SK-MEL-5 (cell line): ENCODE measurements at regions not wholly inside any gene's neighbourhood (a gene's known extent, or its start where the extent isn't known, plus 50 kb on each side); places are given as distances from the start of the nearest gene placed in this dataset.

Experiments
- DNase-seq: peaks from one replicate; pipeline ENCODE4 v3.0.0-alpha.2; 2016; ENCODE audit warnings: low read depth, low spot score
- in situ Hi-C: cut with HindIII; loops from 2 replicates; pipeline ENCODE4 v1.10.0; 2016; ENCODE audit warnings: low sequenced_read_pairs, high pct_unique_total_duplicates, low pct_unique_long_range_greater_than_20kb

DNA sequence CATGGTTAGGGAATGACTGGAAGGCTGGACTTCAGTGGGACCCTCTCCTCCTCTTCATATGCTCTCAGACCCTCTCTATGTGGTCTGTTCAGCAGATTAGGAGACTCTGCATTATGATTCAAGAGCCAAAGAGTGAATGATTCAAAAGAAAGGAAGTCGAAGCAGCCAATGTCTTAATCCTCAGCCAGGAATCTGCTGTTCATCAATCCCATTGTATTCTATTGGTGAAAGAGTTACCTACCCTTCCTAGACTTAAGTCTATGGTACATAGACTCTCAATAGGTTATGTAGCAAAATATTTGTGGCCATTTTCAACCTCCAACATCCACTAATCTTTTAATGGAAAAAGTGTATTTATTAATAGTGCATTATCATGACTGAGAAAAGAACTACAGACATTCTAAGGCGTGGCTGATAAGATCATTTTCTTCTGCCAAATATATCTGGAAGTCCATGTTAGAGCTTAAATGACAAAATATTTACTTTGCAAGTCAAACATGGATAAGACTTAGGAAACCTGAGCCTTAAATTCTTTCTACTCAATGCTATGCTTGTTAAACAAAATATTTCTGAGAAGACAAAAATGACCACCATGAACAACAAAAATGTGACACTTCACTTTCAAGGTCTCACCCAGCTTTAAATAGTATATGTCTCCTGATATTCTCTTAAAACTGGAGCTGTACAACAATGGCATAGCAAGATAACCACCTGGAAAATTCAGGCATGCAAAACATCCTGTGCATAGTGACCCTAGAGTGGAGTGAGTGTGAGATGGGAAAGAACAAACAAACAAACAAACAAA, 1100.6 kb downstream of the GALC start:
- in situ Hi-C loops, result no loop called here

DNA sequence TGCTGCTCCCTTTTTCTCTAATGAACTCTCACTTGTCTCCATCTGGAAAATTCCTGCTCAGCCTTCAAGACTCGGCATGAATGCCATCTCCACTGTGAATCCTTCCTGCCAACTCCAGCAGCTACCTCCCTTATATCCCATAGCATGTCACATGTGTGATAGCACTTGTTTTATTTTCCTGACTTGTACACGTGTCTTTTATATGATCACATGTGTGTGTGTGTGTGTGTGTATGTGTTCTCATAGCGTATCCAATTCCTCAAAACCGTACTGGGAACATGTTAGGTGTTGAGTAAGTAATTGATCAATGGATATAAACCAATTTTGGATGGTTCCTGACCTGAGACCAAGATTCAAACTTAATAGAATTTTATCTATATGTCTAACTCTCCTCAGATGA, 1107.7 kb downstream of the GALC start:
- in situ Hi-C loops, result no loop called here
- DNase-seq, result no peak

More for the DNA sequence above, 1100.6 kb downstream of the GALC start:
- no peak for DNase-seq

DNA sequence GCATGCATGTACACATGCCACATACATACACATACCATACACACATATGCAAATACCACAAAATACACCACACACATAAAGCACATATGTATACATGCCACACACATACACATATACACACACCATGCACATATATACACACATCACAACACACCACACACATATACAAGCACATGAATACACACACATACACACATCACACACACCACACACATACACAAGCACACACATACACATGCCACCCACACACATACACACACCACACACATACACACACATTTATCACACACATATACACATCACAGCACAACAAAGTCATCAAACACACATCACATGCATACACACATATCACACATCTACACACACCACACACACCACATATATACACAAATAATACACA, 1108.5 kb downstream of the GALC start:
- in situ Hi-C loops, result no loop called here
- DNase-seq, result no peak

GRCh38 chr14:86882818-86883217, 1110.2 kb downstream of the GALC start:
- DNase-seq, result no peak
- in situ Hi-C loops, result no loop called here

DNA sequence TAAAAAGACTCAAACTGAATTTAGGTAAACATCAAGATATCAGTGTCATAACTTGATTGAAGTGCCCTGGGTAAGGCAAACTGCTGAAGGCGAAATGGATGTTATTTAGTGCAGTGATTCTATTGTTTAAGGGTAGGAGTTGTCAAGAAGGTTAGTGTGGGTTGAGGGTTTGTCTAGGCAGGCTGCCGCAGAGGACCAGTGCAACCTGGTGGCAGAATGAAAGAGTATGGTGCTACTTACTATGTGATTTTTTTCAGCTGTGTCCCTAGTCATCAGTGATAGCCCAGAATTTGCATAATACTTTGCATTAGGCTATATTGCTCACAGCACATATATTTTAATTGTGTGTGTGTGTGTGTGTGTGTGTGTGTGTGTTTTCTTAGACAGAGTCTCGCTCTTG, 1127.0 kb downstream of the GALC start:
- no peak for DNase-seq
- in situ Hi-C loops, result no loop called here

DNA sequence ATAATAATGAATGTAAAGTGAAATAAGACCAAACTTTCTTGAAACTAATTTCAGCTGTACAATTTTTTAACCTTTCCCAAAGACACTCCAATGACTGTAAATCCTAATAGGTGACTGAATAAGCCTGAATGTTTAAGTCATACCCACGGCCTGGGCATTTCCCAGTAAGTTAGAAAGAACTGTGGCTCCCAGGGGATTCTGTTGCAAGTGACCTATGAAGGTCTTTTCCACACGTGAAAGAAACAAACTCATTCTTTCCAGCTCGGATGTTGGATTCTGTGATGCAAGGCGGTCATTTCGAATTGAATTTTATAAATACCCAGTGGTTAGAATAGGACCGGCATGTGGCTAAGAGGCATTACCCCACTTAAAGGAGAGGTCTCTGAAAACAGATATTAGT, 1134.4 kb downstream of the GALC start:
- no peak for DNase-seq
- in situ Hi-C loops, result no loop called here

- no peak for DNase-seq
- in situ Hi-C loops, result no loop called here
These were observed 1135.0 kb downstream of the GALC start for GRCh38 chr14:86858031-86858430.

DNA sequence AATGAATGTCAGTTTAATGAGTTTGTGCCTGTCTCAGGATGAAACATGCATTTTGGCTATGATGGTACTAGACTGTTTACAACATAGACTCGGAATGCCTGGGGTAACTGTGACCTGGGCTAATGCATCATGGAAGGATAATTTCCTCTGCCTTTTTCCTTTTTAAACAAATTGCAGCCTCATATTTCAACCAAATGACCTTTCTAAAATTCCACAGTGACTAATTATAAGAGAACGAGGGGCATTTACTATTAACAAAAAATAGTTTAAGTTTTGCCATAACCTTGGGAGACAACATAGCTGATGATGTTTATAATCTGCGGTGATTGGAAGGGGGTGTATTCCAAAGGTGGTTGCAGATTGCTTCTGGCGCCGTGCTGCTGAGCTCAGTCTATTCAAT, 1140.5 kb downstream of the GALC start:
- in situ Hi-C loops, result no loop called here
- no peak for DNase-seq

- no peak for DNase-seq
These were observed 1145.8 kb downstream of the GALC start for GRCh38 chr14:86847140-86847539.

GRCh38 chr14:86838363-86838762, 1154.6 kb downstream of the GALC start:
- in situ Hi-C loops, result no loop called here
- DNase-seq, result peak; percentile 27

More at GRCh38 chr14:86847140-86847539, 1145.8 kb downstream of the GALC start:
- in situ Hi-C loops, result no loop called here

DNA sequence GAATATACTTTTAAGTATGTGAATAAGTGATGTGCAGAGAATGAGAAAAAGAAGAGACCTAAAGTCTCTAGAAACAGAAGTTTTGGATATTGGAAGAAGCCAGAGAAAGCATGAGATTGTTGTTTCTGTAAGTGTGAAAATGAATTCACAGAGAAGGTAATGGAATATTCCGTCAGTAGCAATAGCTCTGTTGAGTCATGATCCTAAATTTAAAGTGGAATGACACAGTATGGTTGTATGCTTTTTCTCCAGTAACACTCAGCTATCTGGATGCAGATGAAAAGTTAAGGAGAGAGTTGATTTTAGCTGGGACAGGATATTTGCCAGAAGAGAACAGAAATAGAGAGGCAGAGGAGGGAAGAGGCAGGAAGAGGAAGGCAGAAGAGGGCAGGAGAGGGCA, 1166.3 kb downstream of the GALC start:
- no peak for DNase-seq
- in situ Hi-C loops, result no loop called here

DNA sequence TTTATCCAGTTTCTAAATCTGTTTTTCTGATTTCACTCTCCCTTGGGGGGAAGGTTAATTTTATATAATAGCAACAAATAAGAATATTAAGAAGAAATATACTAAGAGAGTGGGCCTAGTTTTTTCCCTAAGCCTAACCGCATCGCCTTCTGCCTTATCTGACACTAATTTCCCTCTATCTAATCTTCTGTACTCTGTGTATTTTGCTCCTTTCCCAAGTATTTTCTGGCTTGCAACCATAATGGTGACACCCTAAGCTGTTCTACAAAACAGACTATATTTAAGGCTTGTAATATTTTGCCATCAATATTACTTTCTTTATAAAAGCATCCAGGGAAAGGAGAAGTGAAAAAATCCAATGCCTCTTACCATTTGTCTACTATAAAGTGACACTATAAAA, 1168.8 kb downstream of the GALC start:
- DNase-seq, result no peak
- in situ Hi-C loops, result no loop called here

DNA sequence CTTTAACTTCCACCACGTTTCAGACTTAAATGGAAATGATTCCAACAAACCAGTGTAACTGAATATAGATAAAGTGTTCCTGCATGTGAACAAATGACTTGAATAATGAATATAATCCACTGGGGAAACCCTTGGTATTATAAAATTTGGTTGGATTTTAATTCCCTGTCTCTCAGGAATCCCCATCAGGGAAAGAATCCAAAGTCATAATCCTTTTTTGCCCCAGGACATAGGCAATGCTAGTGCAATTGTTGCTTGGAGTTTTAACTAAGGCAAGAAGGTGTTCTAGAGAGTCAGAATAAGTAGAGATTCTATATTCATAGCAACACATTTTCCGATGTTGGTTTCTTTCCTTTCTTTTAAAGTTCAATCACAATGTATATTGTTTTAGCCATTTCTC, 1169.4 kb downstream of the GALC start:
- in situ Hi-C loops, result no loop called here

GRCh38 chr14:86815341-86815740, 1177.6 kb downstream of the GALC start:
- no peak for DNase-seq
- in situ Hi-C loops, result no loop called here

More for the DNA sequence above, 1169.4 kb downstream of the GALC start:
- DNase-seq, result no peak

- in situ Hi-C loops, result no loop called here
These were observed 1190.3 kb downstream of the GALC start for GRCh38 chr14:86802726-86803125.

GRCh38 chr14:86799244-86799647, 1193.7 kb downstream of the GALC start:
- DNase-seq, result no peak
- in situ Hi-C loops, result no loop called here

More at GRCh38 chr14:86802726-86803125, 1190.3 kb downstream of the GALC start:
- DNase-seq, result no peak

- DNase-seq, result no peak
- in situ Hi-C loops, result no loop called here
These were observed 1194.7 kb downstream of the GALC start for GRCh38 chr14:86798330-86798729.

DNA sequence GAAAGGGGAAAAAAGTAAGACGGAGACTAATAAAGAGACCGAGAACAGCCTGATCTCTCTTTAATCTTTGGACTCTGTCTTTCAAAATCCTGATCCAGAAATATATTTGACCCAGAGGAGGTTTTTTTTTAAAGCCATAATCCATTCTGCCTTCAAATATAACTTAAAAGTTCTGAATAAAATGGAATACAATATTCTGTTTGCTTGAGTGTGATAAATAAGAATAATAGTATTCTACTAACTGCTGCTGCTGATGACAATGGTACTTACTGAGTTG, 1196.0 kb downstream of the GALC start:
- no peak for DNase-seq
- in situ Hi-C loops, result no loop called here

DNA sequence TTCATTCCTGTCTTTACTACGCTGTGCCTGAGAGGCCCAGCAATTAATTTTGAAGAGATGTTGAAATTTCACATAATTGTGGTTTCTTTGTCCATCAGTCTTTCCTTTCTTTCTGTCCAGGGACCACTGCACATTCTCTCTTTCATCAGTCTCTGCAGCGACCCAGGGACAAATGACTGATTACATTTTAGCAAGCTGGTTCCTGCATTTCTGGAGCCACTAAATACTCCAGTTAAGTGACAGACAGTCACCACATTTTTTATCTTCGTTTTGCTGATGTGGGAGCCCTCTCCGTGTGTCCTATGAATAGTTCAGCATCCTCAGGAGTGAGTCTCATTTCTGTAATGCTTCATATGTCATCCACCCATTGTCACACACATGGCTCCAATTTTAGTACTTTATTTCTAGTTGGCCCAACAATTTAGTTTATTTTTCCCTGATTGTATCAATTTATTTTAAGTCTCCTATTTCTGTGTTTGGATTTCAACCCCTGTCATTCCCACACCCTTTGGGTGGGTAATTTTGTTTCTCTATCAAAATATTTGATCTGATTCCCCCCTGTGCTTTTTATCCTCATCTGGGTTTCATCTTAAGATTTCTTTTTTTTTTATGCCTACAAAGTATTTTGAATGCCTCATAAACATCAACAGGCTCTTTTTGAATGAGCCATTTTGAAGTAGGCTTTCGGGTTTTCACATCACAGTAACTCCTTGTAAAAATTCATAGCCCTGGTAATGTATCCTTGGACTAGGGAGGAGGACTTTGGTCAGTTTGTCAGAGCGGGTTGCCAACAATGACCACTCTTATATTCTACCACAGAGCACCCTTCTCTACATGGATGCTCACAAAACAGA, 1196.5 kb downstream of the GALC start:
- in situ Hi-C loops, result no loop called here
- DNase-seq, result no peak
